PC-9 (cell line): ENCODE measurements at regions not wholly inside any gene's neighbourhood (a gene's known extent, or its start where the extent isn't known, plus 50 kb on each side); places are given as distances from the start of the nearest gene placed in this dataset.
"Not testable (repeated sequence)": the region's sequence is repeated elsewhere in the genome, so short reads cannot be mapped to it uniquely, and the experiment has no call there.

ENCODE experiments used
- BruUV-seq: library from RNA; stranded (reverse); fragments of 400-500 nt; replicated peaks from 2 replicates; lab custom pipeline; 2021; lab: Mats Ljungman, UMichigan
- CTCF ChIA-PET: fragments of 300-600 bp; sonication (Branson Sonifier 250); formaldehyde crosslinking; loops from one replicate; lab custom pipeline; 2022; ENCODE audit warnings: antibody characterized with exemption; lab: Charles Lee
- POLR2A ChIA-PET: fragments of 300-600 bp; sonication (Branson Sonifier 250); formaldehyde crosslinking; loops from one replicate; lab custom pipeline; 2022; ENCODE audit warnings: antibody characterized with exemption; ENCODE audit not compliant: unreplicated experiment; lab: Charles Lee
- DNase-seq, 2 experiments: peaks; one replicate each; pipeline versions ENCODE4 v3.0.0 to v3.0.0-alpha.2; 2015 to 2022; ENCODE audit warnings: mixed read lengths in 1 of 2
- H2AFZ ChIP-seq: fragments of 200-600 bp; sonication (generic); 2 replicates; pipeline ENCODE4 v1.8.1; 2017; ENCODE audit warnings: antibody characterized with exemption
- H3F3A ChIP-seq: fragments of 200-600 bp; sonication (generic); 2 replicates; pipeline ENCODE4 v1.8.1; 2017; ENCODE audit warnings: antibody characterized with exemption, mild to moderate bottlenecking, low read depth; ENCODE audit not compliant: insufficient read depth
- H3K27ac ChIP-seq: fragments of 200-600 bp; sonication (generic); 2 replicates; pipeline ENCODE4 v1.6.1; 2016; ENCODE audit warnings: mixed run types
- H3K27me3 ChIP-seq: fragments of 200-600 bp; sonication (generic); 2 replicates; pipeline ENCODE4 v1.6.1; 2016; ENCODE audit warnings: low read depth, mixed run types; ENCODE audit not compliant: insufficient read depth
- H3K36me3 ChIP-seq: fragments of 200-600 bp; sonication (generic); 2 replicates; pipeline ENCODE4 v1.6.1; 2016; ENCODE audit warnings: low read depth, mixed run types
- H3K4me1 ChIP-seq: fragments of 200-600 bp; sonication (generic); replicated peaks from 2 replicates; pipeline ENCODE4 v1.6.1; 2016; ENCODE audit warnings: mixed run types; ENCODE audit not compliant: insufficient read depth
- H3K4me2 ChIP-seq: fragments of 200-600 bp; sonication (generic); 2 replicates; pipeline ENCODE4 v1.6.1; 2017; ENCODE audit warnings: mixed run types
- H3K4me3 ChIP-seq: fragments of 200-600 bp; sonication (generic); 2 replicates; pipeline ENCODE4 v1.6.1; 2016; ENCODE audit warnings: mixed run types
- H3K79me2 ChIP-seq: fragments of 200-600 bp; sonication (generic); 2 replicates; pipeline ENCODE4 v1.6.1; 2017; ENCODE audit warnings: low read depth, mixed run types
- H3K9me2 ChIP-seq: fragments of 200-600 bp; sonication (generic); 2 replicates; pipeline ENCODE4 v1.8.1; 2017; ENCODE audit warnings: mild to moderate bottlenecking; ENCODE audit not compliant: insufficient read depth
- H3K9me3 ChIP-seq: fragments of 200-600 bp; sonication (generic); 2 replicates; pipeline ENCODE4 v1.8.1; 2016; ENCODE audit warnings: low read depth; ENCODE audit not compliant: insufficient read depth
- H4K20me1 ChIP-seq: fragments of 200-600 bp; sonication (generic); 2 replicates; pipeline ENCODE4 v1.8.1; 2017; ENCODE audit not compliant: insufficient read depth
- intact Hi-C: fragments of 100-400 bp; cut with micrococcal nuclease; formaldehyde crosslinking; loops from one replicate; pipeline ENCODE4 v1.10.0; 2022; ENCODE audit not compliant: unreplicated experiment

GRCh38 chr21:6556516-6556915 lies 3964.9 kb upstream of the TPTE start:
- POLR2A ChIA-PET, intact Hi-C loops, H3K4me1 ChIP-seq, BruUV-seq, DNase-seq, H3K36me3 ChIP-seq, CTCF ChIA-PET, H3F3A ChIP-seq, H3K4me3 ChIP-seq, H3K9me3 ChIP-seq, H2AFZ ChIP-seq, H4K20me1 ChIP-seq, H3K79me2 ChIP-seq, H3K27ac ChIP-seq, H3K27me3 ChIP-seq, H3K4me2 ChIP-seq, H3K9me2 ChIP-seq: not testable (repeated sequence)

GRCh38 chr21:6557415-6557814 lies 3964.0 kb upstream of the TPTE start:
- H3K4me2 ChIP-seq, H3K4me3 ChIP-seq, H2AFZ ChIP-seq, H3K27ac ChIP-seq, H3K27me3 ChIP-seq, DNase-seq, H3F3A ChIP-seq, H3K79me2 ChIP-seq, POLR2A ChIA-PET, CTCF ChIA-PET, H3K36me3 ChIP-seq, BruUV-seq, H3K9me3 ChIP-seq, H3K9me2 ChIP-seq, intact Hi-C loops, H3K4me1 ChIP-seq, H4K20me1 ChIP-seq: not testable (repeated sequence)

GRCh38 chr21:6561168-6561567 lies 3960.2 kb upstream of the TPTE start:
- DNase-seq, H3K4me1 ChIP-seq, H3K27ac ChIP-seq, BruUV-seq, H3K9me2 ChIP-seq, H3K79me2 ChIP-seq, H3K27me3 ChIP-seq, H3K9me3 ChIP-seq, CTCF ChIA-PET, intact Hi-C loops, POLR2A ChIA-PET, H3K4me3 ChIP-seq, H3K4me2 ChIP-seq, H3F3A ChIP-seq, H3K36me3 ChIP-seq, H2AFZ ChIP-seq, H4K20me1 ChIP-seq: not testable (repeated sequence)

GRCh38 chr21:6561578-6561977 lies 3959.8 kb upstream of the TPTE start:
- H3K27me3 ChIP-seq, CTCF ChIA-PET, DNase-seq, H3K79me2 ChIP-seq, intact Hi-C loops, H3K4me1 ChIP-seq, H3F3A ChIP-seq, H3K4me3 ChIP-seq, H3K9me2 ChIP-seq, H4K20me1 ChIP-seq, POLR2A ChIA-PET, H3K4me2 ChIP-seq, BruUV-seq, H3K36me3 ChIP-seq, H3K9me3 ChIP-seq, H3K27ac ChIP-seq, H2AFZ ChIP-seq: not testable (repeated sequence)

GRCh38 chr21:6564543-6565166 lies 3956.7 kb upstream of the TPTE start:
- H3K9me3 ChIP-seq, DNase-seq, H2AFZ ChIP-seq, H3K4me3 ChIP-seq, H3K4me1 ChIP-seq, H3K36me3 ChIP-seq, H4K20me1 ChIP-seq, BruUV-seq, H3K79me2 ChIP-seq, POLR2A ChIA-PET, H3K9me2 ChIP-seq, H3K27ac ChIP-seq, CTCF ChIA-PET, H3F3A ChIP-seq, H3K4me2 ChIP-seq, H3K27me3 ChIP-seq, intact Hi-C loops: not testable (repeated sequence)

- CTCF ChIA-PET, H3K9me3 ChIP-seq, BruUV-seq, H3K4me2 ChIP-seq, H3K4me3 ChIP-seq, H3K36me3 ChIP-seq, H2AFZ ChIP-seq, H3K4me1 ChIP-seq, H3K9me2 ChIP-seq, intact Hi-C loops, H3K79me2 ChIP-seq, H3F3A ChIP-seq, H3K27ac ChIP-seq, H4K20me1 ChIP-seq, H3K27me3 ChIP-seq, POLR2A ChIA-PET: not testable (repeated sequence)
- DNase-seq = peak; percentile 4 to 32
Observed at GRCh38 chr21:6565190-6566094, 3955.9 kb upstream of the TPTE start.

- H3K4me2 ChIP-seq, BruUV-seq, H3K4me1 ChIP-seq, intact Hi-C loops, H3K27me3 ChIP-seq, H3K36me3 ChIP-seq, H3K9me2 ChIP-seq, H3K79me2 ChIP-seq, CTCF ChIA-PET, H3K9me3 ChIP-seq, H3K4me3 ChIP-seq, H2AFZ ChIP-seq, DNase-seq, H3F3A ChIP-seq, POLR2A ChIA-PET, H3K27ac ChIP-seq, H4K20me1 ChIP-seq: not testable (repeated sequence)
Observed at GRCh38 chr21:6567542-6567941, 3953.8 kb upstream of the TPTE start.
